OCI-LY3 (cell line): ENCODE measurements at regions not wholly inside any gene's neighbourhood (a gene's known extent, or its start where the extent isn't known, plus 50 kb on each side); places are given as distances from the start of the nearest gene placed in this dataset.

Source experiments
- CTCF ChIP-seq: fragments of 200-600, 300-600 bp; sonication (generic); IDR thresholded peaks from 2 replicates; pipeline ENCODE4 v1.5.1; 2014; ENCODE audit warnings: antibody characterized with exemption, low read length, low read depth
- EZH2phosphoT487 ChIP-seq: fragments of 200-600 bp; shearing (Covaris generic); IDR thresholded peaks from 2 replicates; pipeline ENCODE4 v1.6.1; 2018; ENCODE audit warnings: antibody characterized with exemption, mixed run types, low read depth

GRCh38 chr1:177650947-177651346, 318.9 kb downstream of the SEC16B start:
- TF ChIP-seq CTCF (no peak), EZH2phosphoT487 (no peak)
